GM13977 (cell line): ENCODE measurements at regions not wholly inside any gene's neighbourhood (a gene's known extent, or its start where the extent isn't known, plus 50 kb on each side); places are given as distances from the start of the nearest gene placed in this dataset.
A peak's percentile ranks its signal among the peaks of the same experiment; 100 is the strongest.

ENCODE experiments used
- DNase-seq: peaks from one replicate; pipeline ENCODE4 v3.0.0; 2012; ENCODE audit warnings: low spot score
- in situ Hi-C: fragments of 300-500 bp; cut with MboI; formaldehyde crosslinking; loops from one replicate; pipeline ENCODE4 v1.12.0; 2022; ENCODE audit warnings: low sequenced_read_pairs, low pct_unique_long_range_greater_than_20kb, mixed read lengths, inconsistent platforms; ENCODE audit not compliant: unreplicated experiment
- TF ChIP-seq, protein P1 (sequence below): IDR thresholded peaks from 2 replicates; pipeline ENCODE4 v1.5.1; 2012; ENCODE audit warnings: mild to moderate bottlenecking, control low read depth; ENCODE audit not compliant: insufficient read depth; ENCODE audit errors: extremely low read depth, missing control alignments

DNA sequence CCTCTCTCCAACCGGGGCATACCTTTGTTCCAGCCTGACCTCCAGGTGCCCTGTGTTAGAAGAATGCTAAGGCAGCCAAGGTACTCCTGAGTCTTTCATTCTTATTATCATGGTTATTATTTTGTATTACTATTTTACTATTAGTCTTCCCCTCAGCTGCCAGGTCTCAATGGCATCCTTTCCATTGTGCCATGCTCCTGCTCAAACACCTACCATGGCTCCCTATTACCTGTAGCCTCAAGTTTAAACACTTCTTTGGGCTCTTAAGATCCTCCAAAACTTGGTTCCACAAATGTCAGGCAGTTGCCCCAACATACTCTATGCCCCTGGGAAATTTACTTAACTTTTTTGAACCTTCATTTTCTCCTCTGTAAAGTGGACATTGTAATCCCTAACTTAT is 130.4 kb downstream of the CHST1 start:
- in situ Hi-C loops = no loop called here
- no peak for DNase-seq
- TF ChIP-seq, protein P1, sequence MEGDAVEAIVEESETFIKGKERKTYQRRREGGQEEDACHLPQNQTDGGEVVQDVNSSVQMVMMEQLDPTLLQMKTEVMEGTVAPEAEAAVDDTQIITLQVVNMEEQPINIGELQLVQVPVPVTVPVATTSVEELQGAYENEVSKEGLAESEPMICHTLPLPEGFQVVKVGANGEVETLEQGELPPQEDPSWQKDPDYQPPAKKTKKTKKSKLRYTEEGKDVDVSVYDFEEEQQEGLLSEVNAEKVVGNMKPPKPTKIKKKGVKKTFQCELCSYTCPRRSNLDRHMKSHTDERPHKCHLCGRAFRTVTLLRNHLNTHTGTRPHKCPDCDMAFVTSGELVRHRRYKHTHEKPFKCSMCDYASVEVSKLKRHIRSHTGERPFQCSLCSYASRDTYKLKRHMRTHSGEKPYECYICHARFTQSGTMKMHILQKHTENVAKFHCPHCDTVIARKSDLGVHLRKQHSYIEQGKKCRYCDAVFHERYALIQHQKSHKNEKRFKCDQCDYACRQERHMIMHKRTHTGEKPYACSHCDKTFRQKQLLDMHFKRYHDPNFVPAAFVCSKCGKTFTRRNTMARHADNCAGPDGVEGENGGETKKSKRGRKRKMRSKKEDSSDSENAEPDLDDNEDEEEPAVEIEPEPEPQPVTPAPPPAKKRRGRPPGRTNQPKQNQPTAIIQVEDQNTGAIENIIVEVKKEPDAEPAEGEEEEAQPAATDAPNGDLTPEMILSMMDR = no peak

DNA sequence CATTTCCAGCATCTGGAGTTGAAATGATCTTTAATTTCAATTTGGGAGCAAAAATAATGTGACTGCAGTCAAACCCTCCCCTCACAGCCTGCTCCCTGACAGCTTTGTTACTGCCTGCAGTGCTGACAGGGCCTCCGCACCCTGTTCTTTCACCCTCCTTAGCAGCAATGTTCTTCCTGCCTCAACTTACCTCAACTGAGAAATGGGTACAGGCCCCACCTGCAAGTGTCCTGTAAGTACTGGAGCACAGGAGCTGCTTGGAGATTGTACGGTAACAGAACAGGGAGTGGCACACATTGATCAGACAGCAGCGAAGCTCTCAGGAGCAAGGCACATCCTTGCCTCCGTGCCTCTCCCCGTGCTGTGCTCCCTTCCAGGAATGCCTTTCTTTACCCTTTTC is 131.3 kb downstream of the CHST1 start:
- in situ Hi-C loops = no loop called here
- DNase-seq = no peak
- TF ChIP-seq, protein P1 = no peak

DNA sequence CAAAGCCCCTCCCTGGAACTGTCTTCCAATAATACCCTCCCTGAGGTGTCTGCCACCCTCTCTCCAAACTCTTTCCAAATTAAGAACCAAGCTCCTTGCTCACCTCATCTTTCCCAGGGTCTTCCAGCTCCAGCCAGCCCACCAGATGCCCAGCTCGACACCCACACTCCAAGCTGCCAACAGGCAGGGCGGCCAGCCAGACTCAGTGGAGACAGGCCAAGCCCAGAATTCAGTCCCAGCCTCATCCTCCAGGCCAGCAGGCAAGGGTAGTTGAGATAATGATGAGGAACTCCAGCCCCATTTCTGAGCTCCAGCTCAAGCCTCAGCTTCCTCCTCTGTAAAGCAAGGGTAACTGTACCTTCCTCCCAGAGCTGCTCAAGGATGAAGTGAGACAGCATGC is 132.9 kb downstream of the CHST1 start:
- TF ChIP-seq, protein P1 = no peak
- DNase-seq = no peak
- in situ Hi-C loops = no loop called here

DNA sequence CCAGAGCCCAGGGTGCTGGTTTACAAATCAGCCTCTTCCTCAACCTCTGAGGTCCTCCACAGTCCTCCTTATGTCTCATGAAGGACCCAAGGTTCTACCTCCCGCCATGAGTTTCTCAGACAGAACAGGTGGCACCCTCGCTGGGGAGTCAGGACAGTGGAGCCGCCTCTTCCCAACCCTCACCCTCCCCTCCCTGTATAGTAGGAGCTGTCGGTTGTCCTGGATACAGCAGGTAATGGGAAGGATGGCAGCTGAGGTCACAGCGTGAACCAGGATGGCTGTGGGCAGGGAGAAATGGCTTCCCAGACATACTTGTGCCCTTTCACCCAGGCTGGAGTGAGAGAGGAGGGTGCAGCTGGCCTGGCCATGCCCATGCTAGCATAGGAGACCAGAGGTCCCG is 134.6 kb downstream of the CHST1 start:
- in situ Hi-C loops = no loop called here
- TF ChIP-seq, protein P1 = no peak
- no peak for DNase-seq

DNA sequence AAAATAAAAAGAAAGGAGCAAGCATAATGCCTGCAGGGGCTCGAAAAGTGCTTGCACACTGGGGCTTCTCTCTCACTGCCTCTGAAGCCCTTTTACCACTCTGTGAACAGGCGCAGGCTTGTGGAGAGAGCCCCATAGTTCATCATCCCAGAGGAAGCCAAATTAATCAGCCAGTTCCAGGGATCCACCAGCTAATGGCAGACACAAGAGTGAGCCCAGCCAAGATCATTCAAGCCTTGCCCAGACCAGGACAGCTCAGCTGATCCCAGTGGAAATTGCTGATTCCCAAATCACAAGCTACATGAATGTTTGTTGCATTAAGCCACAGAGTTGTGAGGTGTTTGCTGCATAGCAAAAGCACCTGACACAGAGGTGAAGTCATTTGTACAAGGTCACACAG is 135.3 kb downstream of the CHST1 start:
- in situ Hi-C loops = no loop called here

DNA sequence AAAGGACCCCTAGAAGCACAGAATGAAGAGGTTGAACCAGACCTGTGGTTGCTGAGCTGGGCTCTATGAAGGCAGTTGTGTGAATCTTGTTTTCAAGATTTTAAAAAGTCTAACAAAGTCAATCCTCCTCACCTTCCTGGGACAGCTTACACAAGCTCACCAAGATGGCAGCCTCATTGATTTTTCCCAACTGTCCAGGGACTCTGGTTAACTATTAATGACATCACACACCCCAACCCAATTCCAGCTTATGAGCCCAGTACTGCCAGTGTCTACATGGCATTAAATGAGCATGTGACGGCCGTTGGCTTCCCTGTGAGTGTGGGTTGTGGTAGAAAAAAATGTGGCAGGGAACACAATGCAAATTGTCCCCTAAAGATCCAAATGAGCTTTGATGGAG is 137.0 kb downstream of the CHST1 start:
- in situ Hi-C loops = no loop called here
- no peak for DNase-seq
- TF ChIP-seq, protein P1 = no peak

More for the DNA sequence above, 135.3 kb downstream of the CHST1 start:
- TF ChIP-seq, protein P1 = no peak
- no peak for DNase-seq

DNA sequence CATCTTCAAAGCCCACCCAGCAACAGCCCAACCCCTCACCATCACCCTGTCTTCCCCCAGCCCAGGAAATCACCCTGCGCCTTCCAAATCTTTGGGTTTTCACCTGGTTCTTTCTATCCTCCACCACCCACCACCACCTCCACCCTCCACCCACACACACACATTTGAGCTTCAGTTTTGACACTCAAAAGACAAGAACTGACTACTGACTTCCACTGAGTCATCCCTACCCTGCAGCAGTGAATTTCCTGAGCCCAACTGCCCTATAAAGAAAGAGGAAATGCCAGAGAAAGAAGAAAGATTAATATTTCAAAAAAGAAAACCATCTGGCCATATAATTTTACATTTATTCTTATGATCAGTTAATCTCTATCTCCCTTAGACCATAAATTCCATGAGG is 137.5 kb downstream of the CHST1 start:
- TF ChIP-seq, protein P1 = no peak
- peak; percentile 22 for DNase-seq

More for the DNA sequence above, 137.5 kb downstream of the CHST1 start:
- in situ Hi-C loops = no loop called here
